Fibroblast of lung (primary cell): ENCODE measurements at regions not wholly inside any gene's neighbourhood (a gene's known extent, or its start where the extent isn't known, plus 50 kb on each side); places are given as distances from the start of the nearest gene placed in this dataset.

Experiments
- DNase-seq, 2 donors: peaks; one replicate each; pipeline versions ENCODE4 v3.0.0 to v3.0.0-alpha.2; 2010; ENCODE audit warnings: low read depth in 2 of 2
- H2AFZ ChIP-seq: 2 replicates; pipeline ENCODE4 v1.5.1; 2012; ENCODE audit warnings: low read length, control low read depth, inconsistent platforms
- H3K27ac ChIP-seq: 2 replicates; pipeline ENCODE4 v1.5.1; 2011; ENCODE audit warnings: low read length, control low read depth; ENCODE audit not compliant: insufficient read depth
- H3K27me3 ChIP-seq: 2 replicates; pipeline ENCODE4 v1.5.1; 2011; ENCODE audit warnings: mild to moderate bottlenecking, low read length; ENCODE audit not compliant: control insufficient read depth, insufficient read depth
- H3K36me3 ChIP-seq: 2 replicates; pipeline ENCODE4 v1.5.1; 2011; ENCODE audit warnings: low read length; ENCODE audit not compliant: control insufficient read depth, insufficient read depth
- H3K4me1 ChIP-seq: 2 replicates; pipeline ENCODE4 v1.5.1; 2011; ENCODE audit warnings: low read length; ENCODE audit not compliant: control insufficient read depth, insufficient read depth; ENCODE audit errors: extremely low read depth
- H3K4me2 ChIP-seq: 2 replicates; pipeline ENCODE4 v1.5.1; 2011; ENCODE audit warnings: low read length, control low read depth; ENCODE audit not compliant: insufficient read depth; ENCODE audit errors: extremely low read depth
- H3K4me3 ChIP-seq, 4 experiments: fragments of 200-600 bp in 1 of 4; sonication (generic) in 1 of 4; replicated peaks in 1 of 4; 2 replicates each; pipeline ENCODE4 v1.5.1; 2011 to 2016; ENCODE audit warnings: low read length in 4 of 4, low read depth in 3 of 4, mild to moderate bottlenecking in 3 of 4, control low read depth in 2 of 4, inconsistent platforms in 1 of 4, mixed read lengths in 1 of 4; ENCODE audit not compliant: insufficient read depth in 1 of 4; ENCODE audit errors: control extremely low read depth in 1 of 4
- H3K79me2 ChIP-seq: 2 replicates; pipeline ENCODE4 v1.5.1; 2012; ENCODE audit warnings: mild to moderate bottlenecking, low read length, inconsistent platforms; ENCODE audit not compliant: control insufficient read depth, insufficient read depth
- H3K9ac ChIP-seq: 2 replicates; pipeline ENCODE4 v1.5.1; 2011; ENCODE audit warnings: mild to moderate bottlenecking, low read length, control low read depth; ENCODE audit not compliant: insufficient read depth
- H3K9me3 ChIP-seq: 2 replicates; pipeline ENCODE4 v1.5.1; 2012; ENCODE audit warnings: low read depth, low read length; ENCODE audit not compliant: control insufficient read depth, insufficient read depth
- H4K20me1 ChIP-seq: 2 replicates; pipeline ENCODE4 v1.5.1; 2011; ENCODE audit warnings: low read length; ENCODE audit not compliant: control insufficient read depth, insufficient read depth; ENCODE audit errors: extremely low read depth
- EZH2 ChIP-seq: IDR thresholded peaks from 2 replicates; pipeline ENCODE4 v1.5.1; 2012; ENCODE audit warnings: low read length, control low read depth, mild to moderate bottlenecking; ENCODE audit errors: missing control alignments
- TF ChIP-seq, protein P1 (sequence below), 2 donors: IDR thresholded peaks in 1 of 2; conservative IDR thresholded peaks in 1 of 2; 1 replicate in 1 of 2; 2 replicates in 1 of 2; pipeline ENCODE4 v1.5.1; 2011 to 2012; ENCODE audit warnings: low read length in 2 of 2, control low read depth in 1 of 2, inconsistent platforms in 1 of 2, low read depth in 1 of 2, mild to moderate bottlenecking in 1 of 2

DNA sequence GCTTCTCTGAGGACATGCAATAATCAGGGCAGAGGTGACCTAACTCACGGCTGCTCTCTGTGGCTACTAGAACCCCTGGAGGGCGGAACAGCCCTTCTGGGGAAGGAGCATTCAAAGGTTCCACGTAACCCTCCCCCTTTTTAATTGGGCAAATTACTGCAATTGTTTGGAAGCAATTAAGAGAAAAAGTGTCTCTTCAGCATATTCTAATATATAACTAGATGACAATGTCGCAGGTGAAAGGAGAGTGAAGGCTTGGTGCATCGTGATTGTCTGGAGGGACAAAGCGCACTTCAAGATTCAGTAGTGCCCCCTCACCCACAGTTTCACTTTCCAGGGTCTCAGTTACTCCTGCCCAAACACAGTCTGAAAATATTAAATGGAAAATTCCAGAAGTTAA lies 720.8 kb downstream of the DCDC2C start:
- no peak for TF ChIP-seq EZH2
- TF ChIP-seq, protein P1, sequence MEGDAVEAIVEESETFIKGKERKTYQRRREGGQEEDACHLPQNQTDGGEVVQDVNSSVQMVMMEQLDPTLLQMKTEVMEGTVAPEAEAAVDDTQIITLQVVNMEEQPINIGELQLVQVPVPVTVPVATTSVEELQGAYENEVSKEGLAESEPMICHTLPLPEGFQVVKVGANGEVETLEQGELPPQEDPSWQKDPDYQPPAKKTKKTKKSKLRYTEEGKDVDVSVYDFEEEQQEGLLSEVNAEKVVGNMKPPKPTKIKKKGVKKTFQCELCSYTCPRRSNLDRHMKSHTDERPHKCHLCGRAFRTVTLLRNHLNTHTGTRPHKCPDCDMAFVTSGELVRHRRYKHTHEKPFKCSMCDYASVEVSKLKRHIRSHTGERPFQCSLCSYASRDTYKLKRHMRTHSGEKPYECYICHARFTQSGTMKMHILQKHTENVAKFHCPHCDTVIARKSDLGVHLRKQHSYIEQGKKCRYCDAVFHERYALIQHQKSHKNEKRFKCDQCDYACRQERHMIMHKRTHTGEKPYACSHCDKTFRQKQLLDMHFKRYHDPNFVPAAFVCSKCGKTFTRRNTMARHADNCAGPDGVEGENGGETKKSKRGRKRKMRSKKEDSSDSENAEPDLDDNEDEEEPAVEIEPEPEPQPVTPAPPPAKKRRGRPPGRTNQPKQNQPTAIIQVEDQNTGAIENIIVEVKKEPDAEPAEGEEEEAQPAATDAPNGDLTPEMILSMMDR (conservative IDR thresholded peaks at IDR 0.05 in 1 of 2, IDR thresholded peaks at IDR 0.05 in 1 of 2; ENCODE audit: low read depth in 1 of 2, low read length in 2 of 2), result no peak
- DNase-seq, result no peak

DNA sequence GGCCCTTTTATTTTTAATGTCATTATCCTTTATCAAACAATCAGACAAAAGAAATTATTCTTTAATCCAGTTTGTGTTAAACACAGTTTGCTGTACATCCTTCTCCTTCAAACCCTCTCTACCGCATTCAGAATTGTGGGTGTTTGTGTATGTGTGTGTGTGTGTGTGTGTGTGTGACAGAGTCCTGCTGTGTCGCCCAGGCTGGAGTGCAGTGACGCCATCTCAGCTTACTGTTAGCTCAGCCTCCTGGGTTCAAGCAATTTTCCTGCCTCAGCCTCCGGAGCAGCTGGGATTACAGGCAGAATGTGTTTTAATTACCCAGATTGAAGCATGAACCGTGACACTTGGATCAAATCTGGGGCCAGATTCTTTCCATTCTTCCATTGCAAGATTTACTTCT lies 723.7 kb downstream of the DCDC2C start:
- H3K9me3 ChIP-seq, result no peaks in the 10 kb centered on the region
- no peak overlapping the region for H3K27ac ChIP-seq
- H3K36me3 ChIP-seq, result no peaks in the 10 kb centered on the region
- no peak for TF ChIP-seq EZH2
- TF ChIP-seq, protein P1 (conservative IDR thresholded peaks at IDR 0.05 in 1 of 2, IDR thresholded peaks at IDR 0.05 in 1 of 2; ENCODE audit: low read depth in 1 of 2, low read length in 2 of 2), result no peak
- H2AFZ ChIP-seq, result no peak overlapping the region
- H3K79me2 ChIP-seq, result no peaks in the 10 kb centered on the region
- H3K9ac ChIP-seq, result no peak overlapping the region
- no peaks in the 10 kb centered on the region for H3K4me1 ChIP-seq
- H3K27me3 ChIP-seq, result no peaks in the 10 kb centered on the region
- no peak for DNase-seq
- H4K20me1 ChIP-seq, result no peaks in the 10 kb centered on the region
- no peak overlapping the region for H3K4me2 ChIP-seq
- H3K4me3 ChIP-seq, result no peak overlapping the region

More for the DNA sequence above, 720.8 kb downstream of the DCDC2C start:
- Histone ChIP-seq H3K9ac (no peak overlapping the region), H3K4me3 (no peak overlapping the region), H3K79me2 (no peaks in the 10 kb centered on the region), H2AFZ (no peak overlapping the region), H3K36me3 (no peaks in the 10 kb centered on the region), H3K27me3 (no peaks in the 10 kb centered on the region), H3K4me1 (no peaks in the 10 kb centered on the region), H3K27ac (no peak overlapping the region), H4K20me1 (no peaks in the 10 kb centered on the region), H3K4me2 (no peak overlapping the region), H3K9me3 (no peaks in the 10 kb centered on the region)

DNA sequence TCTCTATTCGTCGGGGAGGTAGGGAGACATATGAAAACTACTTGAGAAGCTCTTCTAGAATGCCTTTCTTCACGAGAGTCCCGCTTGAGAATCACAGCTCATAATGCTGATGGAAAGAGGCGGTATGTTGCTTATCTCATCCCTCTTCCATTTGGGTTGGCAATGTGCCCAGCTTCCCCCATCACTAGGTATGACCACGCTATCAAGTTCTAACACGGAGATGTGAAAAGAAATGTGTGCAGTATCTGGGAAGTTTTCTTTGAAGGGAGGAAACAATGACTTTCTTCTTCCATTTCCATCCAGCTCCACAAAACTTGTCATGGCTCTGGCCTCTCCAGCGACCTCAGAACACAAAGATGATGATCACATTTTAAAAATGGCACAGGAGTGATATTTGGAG lies 742.4 kb downstream of the DCDC2C start:
- H2AFZ ChIP-seq, result no peak overlapping the region
- no peak overlapping the region for H3K4me3 ChIP-seq
- no peak overlapping the region for H3K4me2 ChIP-seq
- TF ChIP-seq EZH2, result no peak
- TF ChIP-seq, protein P1 (conservative IDR thresholded peaks at IDR 0.05 in 1 of 2, IDR thresholded peaks at IDR 0.05 in 1 of 2; ENCODE audit: low read depth in 1 of 2, low read length in 2 of 2), result no peak
- no peak overlapping the region for H3K9ac ChIP-seq
- DNase-seq, result no peak
- H3K79me2 ChIP-seq, result no peaks in the 10 kb centered on the region
- no peaks in the 10 kb centered on the region for H3K27me3 ChIP-seq
- H3K4me1 ChIP-seq, result no peaks in the 10 kb centered on the region
- no peaks in the 10 kb centered on the region for H3K9me3 ChIP-seq
- no peaks in the 10 kb centered on the region for H3K36me3 ChIP-seq
- H4K20me1 ChIP-seq, result no peaks in the 10 kb centered on the region
- H3K27ac ChIP-seq, result no peak overlapping the region
